ENCODE measurements at regions not wholly inside any gene's neighbourhood (a gene's known extent, or its start where the extent isn't known, plus 50 kb on each side); places are given as distances from the start of the nearest gene placed in this dataset.

DNA sequence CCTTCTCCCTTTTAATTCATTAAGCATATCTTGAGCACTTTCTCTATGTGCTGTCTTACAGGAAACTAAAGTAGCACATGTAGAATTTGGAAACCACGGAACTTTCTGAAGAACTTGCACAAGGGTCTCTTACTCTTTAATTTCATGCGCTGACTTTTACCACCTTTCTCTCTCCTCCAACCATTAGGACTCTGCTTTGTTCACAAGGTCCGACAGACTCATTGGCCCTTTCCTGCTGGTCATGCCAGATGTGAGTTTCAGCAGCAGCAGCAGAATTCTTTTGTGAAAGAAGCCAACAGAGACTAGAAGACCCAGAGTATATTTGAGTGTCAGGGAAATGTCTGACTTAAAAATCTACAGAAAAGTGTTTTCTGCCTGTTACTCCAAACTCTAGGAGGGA, 207.1 kb downstream of the GUCY2F start (continued):
- TF ChIP-seq, protein P1, sequence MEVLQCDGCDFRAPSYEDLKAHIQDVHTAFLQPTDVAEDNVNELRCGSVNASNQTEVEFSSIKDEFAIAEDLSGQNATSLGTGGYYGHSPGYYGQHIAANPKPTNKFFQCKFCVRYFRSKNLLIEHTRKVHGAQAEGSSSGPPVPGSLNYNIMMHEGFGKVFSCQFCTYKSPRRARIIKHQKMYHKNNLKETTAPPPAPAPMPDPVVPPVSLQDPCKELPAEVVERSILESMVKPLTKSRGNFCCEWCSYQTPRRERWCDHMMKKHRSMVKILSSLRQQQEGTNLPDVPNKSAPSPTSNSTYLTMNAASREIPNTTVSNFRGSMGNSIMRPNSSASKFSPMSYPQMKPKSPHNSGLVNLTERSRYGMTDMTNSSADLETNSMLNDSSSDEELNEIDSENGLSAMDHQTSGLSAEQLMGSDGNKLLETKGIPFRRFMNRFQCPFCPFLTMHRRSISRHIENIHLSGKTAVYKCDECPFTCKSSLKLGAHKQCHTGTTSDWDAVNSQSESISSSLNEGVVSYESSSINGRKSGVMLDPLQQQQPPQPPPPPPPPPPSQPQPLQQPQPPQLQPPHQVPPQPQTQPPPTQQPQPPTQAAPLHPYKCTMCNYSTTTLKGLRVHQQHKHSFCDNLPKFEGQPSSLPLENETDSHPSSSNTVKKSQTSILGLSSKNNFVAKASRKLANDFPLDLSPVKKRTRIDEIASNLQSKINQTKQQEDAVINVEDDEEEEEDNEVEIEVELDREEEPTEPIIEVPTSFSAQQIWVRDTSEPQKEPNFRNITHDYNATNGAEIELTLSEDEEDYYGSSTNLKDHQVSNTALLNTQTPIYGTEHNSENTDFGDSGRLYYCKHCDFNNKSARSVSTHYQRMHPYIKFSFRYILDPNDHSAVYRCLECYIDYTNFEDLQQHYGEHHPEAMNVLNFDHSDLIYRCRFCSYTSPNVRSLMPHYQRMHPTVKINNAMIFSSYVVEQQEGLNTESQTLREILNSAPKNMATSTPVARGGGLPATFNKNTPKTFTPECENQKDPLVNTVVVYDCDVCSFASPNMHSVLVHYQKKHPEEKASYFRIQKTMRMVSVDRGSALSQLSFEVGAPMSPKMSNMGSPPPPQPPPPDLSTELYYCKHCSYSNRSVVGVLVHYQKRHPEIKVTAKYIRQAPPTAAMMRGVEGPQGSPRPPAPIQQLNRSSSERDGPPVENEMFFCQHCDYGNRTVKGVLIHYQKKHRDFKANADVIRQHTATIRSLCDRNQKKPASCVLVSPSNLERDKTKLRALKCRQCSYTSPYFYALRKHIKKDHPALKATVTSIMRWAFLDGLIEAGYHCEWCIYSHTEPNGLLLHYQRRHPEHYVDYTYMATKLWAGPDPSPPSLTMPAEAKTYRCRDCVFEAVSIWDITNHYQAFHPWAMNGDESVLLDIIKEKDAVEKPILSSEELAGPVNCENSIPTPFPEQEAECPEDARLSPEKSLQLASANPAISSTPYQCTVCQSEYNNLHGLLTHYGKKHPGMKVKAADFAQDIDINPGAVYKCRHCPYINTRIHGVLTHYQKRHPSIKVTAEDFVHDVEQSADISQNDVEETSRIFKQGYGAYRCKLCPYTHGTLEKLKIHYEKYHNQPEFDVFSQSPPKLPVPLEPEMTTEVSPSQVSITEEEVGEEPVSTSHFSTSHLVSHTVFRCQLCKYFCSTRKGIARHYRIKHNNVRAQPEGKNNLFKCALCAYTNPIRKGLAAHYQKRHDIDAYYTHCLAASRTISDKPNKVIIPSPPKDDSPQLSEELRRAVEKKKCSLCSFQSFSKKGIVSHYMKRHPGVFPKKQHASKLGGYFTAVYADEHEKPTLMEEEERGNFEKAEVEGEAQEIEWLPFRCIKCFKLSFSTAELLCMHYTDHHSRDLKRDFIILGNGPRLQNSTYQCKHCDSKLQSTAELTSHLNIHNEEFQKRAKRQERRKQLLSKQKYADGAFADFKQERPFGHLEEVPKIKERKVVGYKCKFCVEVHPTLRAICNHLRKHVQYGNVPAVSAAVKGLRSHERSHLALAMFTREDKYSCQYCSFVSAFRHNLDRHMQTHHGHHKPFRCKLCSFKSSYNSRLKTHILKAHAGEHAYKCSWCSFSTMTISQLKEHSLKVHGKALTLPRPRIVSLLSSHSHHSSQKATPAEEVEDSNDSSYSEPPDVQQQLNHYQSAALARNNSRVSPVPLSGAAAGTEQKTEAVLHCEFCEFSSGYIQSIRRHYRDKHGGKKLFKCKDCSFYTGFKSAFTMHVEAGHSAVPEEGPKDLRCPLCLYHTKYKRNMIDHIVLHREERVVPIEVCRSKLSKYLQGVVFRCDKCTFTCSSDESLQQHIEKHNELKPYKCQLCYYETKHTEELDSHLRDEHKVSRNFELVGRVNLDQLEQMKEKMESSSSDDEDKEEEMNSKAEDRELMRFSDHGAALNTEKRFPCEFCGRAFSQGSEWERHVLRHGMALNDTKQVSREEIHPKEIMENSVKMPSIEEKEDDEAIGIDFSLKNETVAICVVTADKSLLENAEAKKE (CRISPR knock-in tag; IDR thresholded peaks at IDR 0.05), result no peak

DNA sequence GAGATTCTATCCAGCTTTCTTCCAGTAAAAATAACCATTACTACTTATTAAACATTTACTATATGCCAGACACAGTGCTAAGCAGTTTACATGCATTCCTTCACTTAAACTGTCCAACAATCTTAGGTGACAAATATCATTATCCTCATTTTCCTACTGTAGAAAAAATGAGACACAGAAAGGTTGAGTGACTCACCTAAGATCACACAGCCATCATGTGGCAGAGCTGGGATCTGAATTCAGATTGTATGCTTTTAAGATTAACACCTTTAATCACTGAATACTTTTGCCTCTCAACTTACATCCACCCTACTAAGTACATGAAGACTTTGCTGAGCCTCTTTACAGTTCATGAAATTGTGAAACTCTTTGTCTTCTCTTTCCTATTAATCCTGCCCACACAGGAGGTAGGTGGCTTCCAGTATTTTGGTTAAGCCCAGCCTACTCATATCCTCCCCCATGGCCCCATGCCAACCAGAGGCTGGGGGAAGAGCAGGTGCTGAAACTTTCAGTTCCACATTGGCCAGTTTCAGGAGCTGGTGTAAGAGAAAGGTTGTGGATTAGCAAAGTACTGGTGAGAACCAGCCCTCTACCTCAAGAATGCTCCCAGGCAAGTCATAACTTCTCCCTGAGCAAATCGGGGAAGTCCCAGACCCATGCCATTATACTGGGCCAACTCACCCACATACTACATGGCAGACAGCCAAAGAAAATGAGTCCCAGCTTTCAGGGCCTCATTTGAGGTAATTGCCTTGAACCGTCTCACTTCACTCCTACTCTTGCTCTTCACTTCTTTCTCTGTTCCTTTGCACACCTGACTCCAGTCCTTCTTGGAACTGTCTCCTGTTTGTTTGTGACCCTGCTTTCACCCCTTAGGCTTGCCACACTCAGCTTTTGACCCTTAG, 211.1 kb downstream of the GUCY2F start:
- H3K36me3 Mint-ChIP-seq (ENCODE audit: low read depth), result no peaks in the 10 kb centered on the region
- ATAC-seq, result no peak
- H3K4me3 Mint-ChIP-seq, result no peak overlapping the region
- no peak overlapping the region for H3K4me3 ChIP-seq
- no peaks in the 10 kb centered on the region for H3K27me3 ChIP-seq (ENCODE audit: insufficient read depth)
- H3F3A ChIP-seq (replicated peaks; ENCODE audit: low read depth), result no peaks in the 10 kb centered on the region
- H4K20me1 ChIP-seq (replicated peaks; ENCODE audit: insufficient read depth), result no peaks in the 10 kb centered on the region
- peaks cover 4% of the 10 kb centered on the region for H3K27me3 Mint-ChIP-seq (ENCODE audit: insufficient read depth, low read depth, poor library complexity)
- H3K9me3 Mint-ChIP-seq, result no peaks in the 10 kb centered on the region
- no peaks in the 10 kb centered on the region for H3K4me1 ChIP-seq (ENCODE audit: insufficient read depth)
- DNase-seq (ENCODE audit: low spot score), result no peak
- no peaks in the 10 kb centered on the region for H3K9me2 ChIP-seq (ENCODE audit: insufficient read depth)
- H3K27ac ChIP-seq (ENCODE audit: low read depth), result no peak overlapping the region
- H3K79me2 ChIP-seq (replicated peaks; ENCODE audit: insufficient read depth), result no peaks in the 10 kb centered on the region
- no peaks in the 10 kb centered on the region for H3K36me3 ChIP-seq (ENCODE audit: insufficient read depth)
- H3K27ac Mint-ChIP-seq, result no peak overlapping the region
- no peak overlapping the region for H3K4me2 ChIP-seq
- H2AFZ ChIP-seq, result no peak overlapping the region
- no peaks in the 10 kb centered on the region for H3K4me1 Mint-ChIP-seq
- TF ChIP-seq, protein P2, sequence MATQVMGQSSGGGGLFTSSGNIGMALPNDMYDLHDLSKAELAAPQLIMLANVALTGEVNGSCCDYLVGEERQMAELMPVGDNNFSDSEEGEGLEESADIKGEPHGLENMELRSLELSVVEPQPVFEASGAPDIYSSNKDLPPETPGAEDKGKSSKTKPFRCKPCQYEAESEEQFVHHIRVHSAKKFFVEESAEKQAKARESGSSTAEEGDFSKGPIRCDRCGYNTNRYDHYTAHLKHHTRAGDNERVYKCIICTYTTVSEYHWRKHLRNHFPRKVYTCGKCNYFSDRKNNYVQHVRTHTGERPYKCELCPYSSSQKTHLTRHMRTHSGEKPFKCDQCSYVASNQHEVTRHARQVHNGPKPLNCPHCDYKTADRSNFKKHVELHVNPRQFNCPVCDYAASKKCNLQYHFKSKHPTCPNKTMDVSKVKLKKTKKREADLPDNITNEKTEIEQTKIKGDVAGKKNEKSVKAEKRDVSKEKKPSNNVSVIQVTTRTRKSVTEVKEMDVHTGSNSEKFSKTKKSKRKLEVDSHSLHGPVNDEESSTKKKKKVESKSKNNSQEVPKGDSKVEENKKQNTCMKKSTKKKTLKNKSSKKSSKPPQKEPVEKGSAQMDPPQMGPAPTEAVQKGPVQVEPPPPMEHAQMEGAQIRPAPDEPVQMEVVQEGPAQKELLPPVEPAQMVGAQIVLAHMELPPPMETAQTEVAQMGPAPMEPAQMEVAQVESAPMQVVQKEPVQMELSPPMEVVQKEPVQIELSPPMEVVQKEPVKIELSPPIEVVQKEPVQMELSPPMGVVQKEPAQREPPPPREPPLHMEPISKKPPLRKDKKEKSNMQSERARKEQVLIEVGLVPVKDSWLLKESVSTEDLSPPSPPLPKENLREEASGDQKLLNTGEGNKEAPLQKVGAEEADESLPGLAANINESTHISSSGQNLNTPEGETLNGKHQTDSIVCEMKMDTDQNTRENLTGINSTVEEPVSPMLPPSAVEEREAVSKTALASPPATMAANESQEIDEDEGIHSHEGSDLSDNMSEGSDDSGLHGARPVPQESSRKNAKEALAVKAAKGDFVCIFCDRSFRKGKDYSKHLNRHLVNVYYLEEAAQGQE (IDR thresholded peaks at IDR 0.05; ENCODE audit: unreplicated experiment), result no peak
- TF ChIP-seq ZNF114 (CRISPR knock-in tag; IDR thresholded peaks at IDR 0.05) (no peak), ZNF331 (CRISPR knock-in tag; IDR thresholded peaks at IDR 0.05; ENCODE audit: low read depth) (no peak), STAT1 (IDR thresholded peaks at IDR 0.05; ENCODE audit: unreplicated experiment) (no peak), JUNB (IDR thresholded peaks at IDR 0.05; ENCODE audit: unreplicated experiment) (no peak), EZH2phosphoT487 (IDR thresholded peaks at IDR 0.05; ENCODE audit: unreplicated experiment) (no peak)
- TF ChIP-seq, protein P3, sequence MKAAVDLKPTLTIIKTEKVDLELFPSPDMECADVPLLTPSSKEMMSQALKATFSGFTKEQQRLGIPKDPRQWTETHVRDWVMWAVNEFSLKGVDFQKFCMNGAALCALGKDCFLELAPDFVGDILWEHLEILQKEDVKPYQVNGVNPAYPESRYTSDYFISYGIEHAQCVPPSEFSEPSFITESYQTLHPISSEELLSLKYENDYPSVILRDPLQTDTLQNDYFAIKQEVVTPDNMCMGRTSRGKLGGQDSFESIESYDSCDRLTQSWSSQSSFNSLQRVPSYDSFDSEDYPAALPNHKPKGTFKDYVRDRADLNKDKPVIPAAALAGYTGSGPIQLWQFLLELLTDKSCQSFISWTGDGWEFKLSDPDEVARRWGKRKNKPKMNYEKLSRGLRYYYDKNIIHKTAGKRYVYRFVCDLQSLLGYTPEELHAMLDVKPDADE (IDR thresholded peaks at IDR 0.05), result no peak
